HG03354 (cell line): ENCODE measurements at regions not wholly inside any gene's neighbourhood (a gene's known extent, or its start where the extent isn't known, plus 50 kb on each side); places are given as distances from the start of the nearest gene placed in this dataset.

ENCODE experiments used
- ATAC-seq: cut with Tn5 transposase; IDR thresholded peaks from one replicate; pipeline ENCODE4 v1.9.1; 2021; ENCODE audit warnings: mild to moderate bottlenecking; ENCODE audit not compliant: unreplicated experiment, poor library complexity, severe bottlenecking

- no peak for ATAC-seq
Measured at GRCh38 chr10:57972783-57973182, 294.9 kb downstream of the IPMK start.

DNA sequence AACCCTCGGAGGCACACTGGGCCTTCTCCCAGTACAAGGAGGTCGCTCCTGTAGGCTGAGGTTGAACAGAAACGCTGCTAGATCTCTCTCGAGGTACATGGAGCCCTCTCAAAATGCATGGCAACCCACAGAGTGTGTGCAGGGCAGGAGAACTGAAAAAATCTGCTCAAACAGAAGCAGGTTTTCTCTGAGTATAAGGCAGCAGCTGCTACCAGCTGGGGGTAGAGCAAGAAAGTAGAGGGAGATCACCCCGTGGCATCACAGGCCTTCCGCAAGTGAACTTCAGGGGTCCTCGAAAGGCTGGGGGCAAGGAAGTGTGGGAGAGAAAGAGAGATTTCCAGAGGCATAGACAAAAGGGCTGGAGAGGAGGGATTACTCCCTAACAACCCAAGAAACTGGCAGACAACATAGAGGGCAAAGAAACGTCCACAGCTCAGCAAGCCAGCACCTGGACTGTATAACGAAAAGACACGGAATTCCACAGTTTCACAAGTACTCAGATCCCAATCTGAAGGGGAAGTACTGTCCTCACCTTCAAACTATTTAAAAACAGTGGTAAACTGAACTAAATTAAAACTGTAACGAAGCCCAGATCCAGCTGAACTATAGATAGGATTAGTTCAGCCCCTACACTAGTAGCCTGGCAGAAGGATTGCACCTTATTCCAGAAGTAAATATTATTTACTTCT is 299.2 kb downstream of the IPMK start:
- ATAC-seq = no peak

DNA sequence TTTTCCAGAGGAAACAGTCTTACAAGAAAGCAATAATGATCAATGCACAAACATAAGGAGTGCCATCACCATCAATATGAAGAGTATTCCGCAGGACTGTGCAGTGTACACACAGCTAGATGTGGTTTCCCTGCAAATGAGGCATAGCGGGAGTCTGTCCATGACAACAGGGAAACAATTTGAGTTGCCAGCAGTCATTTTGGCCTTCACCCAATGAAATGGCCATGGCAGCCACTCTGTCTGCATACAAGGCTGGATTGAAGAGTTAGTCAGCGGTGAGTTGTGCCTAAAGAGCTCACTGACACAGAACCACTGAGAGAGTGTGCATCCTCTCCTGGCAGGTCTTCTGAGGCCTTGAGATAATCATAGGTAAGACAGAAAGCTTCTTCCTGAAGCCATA is 303.3 kb downstream of the IPMK start:
- ATAC-seq = no peak

GRCh38 chr10:57963546-57963945 is 304.1 kb downstream of the IPMK start:
- ATAC-seq = no peak

DNA sequence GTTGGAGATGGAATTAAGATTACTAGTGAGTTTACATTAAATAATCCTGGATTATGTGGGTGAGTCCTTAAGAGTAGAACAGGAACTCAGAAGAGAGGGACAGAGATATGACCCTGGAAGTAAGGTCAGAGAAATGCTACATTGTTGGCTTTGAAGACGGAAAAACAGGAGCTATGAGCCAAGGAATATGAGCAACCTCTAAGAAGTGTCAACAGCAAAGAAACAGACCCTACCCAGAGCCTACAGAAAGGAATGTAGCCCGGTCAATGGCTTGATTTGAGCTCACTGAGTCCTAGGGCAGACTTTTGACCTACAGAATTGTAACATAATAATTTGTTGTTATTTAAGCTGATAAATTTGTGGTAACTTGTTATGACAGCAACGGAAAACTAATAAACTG is 304.9 kb downstream of the IPMK start:
- ATAC-seq = no peak

DNA sequence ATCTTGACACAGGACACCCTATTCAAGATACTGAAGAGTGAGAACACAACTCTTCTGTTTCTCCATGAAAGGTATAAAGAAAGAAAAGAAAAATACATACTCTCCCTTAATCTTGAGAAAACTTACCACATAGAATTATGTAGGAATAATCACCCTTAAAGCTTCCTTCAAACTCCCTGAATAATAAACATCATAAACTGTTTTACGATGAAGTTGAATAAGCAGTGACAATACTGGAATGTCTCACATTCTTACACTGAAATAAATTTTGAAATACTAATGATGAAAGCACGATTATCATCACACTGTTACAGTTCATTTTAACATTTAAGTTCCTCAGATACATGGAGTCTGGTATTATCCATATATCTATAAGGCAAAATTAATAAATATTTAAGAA is 306.2 kb downstream of the IPMK start:
- ATAC-seq = no peak

- ATAC-seq = no peak
Measured at GRCh38 chr10:57960406-57960805, 307.3 kb downstream of the IPMK start.

DNA sequence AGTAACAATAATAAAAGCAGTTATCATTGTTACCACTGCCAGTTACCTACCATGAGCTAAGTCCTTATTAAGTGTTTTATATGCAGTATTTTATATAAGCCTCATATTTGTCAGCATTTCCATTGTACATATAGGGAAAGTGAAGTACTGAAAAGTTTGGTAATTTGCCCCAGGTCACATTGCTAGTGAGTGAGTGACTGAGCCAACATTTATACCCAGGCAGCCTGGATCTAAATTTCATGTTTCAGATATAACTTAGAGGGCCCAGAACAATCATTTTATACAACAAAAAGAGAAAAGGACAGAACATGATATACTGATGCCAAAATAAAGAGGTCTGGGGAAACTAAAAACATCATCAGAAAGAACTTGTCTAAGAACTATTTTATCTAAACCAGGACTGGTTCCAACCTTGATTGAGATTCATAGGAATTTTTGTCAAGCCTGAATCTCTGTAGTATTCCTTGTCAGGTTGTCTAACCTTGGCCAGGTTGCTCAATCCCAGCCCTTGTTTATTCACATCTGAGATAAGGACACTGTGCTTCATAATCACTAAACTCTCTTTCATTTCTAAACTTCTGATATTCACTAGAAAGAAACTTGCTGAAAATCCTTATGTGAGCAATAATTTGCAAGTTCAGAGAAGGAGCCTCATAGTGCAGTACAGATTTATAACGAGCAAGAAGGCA is 308.2 kb downstream of the IPMK start:
- ATAC-seq = no peak

DNA sequence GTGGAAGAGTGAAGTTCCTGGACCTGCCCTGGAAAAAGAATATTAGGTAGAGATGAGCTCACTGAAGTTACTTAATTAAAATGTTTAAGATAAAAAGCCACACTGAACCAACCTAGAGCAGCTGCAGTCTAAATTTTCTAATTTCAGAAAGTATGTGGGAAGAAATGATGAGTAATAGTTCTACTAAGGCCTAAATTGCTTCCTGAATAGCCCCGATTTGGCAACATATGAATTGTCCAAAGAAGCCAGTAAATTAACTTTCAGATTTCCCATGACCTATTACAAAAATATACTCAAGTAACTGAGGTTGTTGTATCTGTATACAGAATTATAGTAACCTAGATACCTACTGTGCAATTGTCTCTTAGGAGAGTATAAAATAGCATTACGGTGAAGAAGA is 312.6 kb downstream of the IPMK start:
- ATAC-seq = no peak

DNA sequence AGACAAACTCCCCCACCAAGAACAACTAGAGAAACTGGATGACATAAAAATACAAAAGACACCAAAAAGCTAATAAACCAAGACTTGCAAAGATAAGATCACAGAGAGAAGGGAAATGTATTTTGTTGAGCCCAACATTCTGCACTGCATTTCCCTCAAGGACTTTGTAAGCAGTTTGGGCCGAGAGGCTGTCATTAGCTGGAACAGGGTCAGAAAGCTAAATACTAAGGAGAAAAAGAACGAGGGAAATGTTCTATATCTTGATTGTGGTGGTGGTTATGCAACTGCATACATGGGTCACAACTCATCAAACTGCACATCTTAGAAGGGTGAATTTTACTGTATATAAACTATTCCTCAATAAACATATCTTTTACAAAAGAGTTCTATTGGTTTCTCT is 315.0 kb downstream of the IPMK start:
- no peak for ATAC-seq

- ATAC-seq = no peak
Measured at GRCh38 chr10:57950442-57950974, 317.2 kb downstream of the IPMK start.

- no peak for ATAC-seq
Measured at GRCh38 chr10:57948796-57949195, 318.9 kb downstream of the IPMK start.

GRCh38 chr10:57946833-57947232 is 320.9 kb downstream of the IPMK start:
- ATAC-seq = no peak

GRCh38 chr10:57943701-57944100 is 324.0 kb downstream of the IPMK start:
- no peak for ATAC-seq

GRCh38 chr10:57925045-57925444 is 342.6 kb downstream of the IPMK start:
- ATAC-seq = no peak

DNA sequence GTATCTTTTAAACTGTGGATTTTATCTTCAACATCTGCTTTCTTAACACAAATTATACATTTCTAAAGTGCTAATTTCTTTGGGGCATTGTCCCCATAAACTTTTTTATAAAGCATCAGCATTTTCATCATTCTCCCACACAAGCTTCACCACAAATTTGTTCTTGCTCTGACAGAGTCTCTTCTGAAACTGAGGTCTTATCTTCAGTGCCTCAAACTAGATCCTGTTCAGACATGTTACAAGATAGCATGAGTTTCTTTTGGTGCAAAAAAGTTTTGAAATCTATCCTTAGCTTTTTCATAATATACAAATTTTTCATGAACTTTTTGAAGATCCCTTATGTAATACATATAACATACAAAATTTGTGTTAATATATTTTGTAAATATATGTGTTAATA is 346.6 kb downstream of the IPMK start:
- no peak for ATAC-seq

- ATAC-seq = no peak
Measured at GRCh38 chr10:57919864-57920263, 347.8 kb downstream of the IPMK start.

- no peak for ATAC-seq
Measured at GRCh38 chr10:57917019-57917418, 350.7 kb downstream of the IPMK start.

- no peak for ATAC-seq
Measured at GRCh38 chr10:57905861-57906260, 361.8 kb downstream of the IPMK start.

- ATAC-seq = no peak
Measured at GRCh38 chr10:57905010-57905409, 362.7 kb downstream of the IPMK start.

DNA sequence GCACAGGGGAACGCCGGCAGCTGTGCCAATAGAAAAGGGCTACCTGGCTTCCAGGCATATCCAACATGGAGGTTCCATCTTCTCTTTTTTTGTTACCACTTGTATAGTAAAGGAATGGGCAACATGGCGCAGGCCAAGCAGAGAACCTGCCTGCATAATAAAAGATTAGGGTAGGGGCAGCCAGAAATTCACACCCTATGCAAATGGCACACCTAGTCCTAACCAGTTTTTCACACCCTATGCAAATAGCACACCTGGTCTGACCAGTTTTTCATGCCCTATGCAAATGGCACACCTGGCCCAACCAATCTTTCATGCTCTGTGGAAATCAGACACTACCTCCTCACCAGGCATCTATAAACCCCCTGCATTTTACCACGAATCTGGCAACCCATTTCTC is 369.5 kb downstream of the IPMK start:
- no peak for ATAC-seq
